COLO829 (cell line): ENCODE measurements at regions not wholly inside any gene's neighbourhood (a gene's known extent, or its start where the extent isn't known, plus 50 kb on each side); places are given as distances from the start of the nearest gene placed in this dataset.
"Not testable (repeated sequence)": the region's sequence is repeated elsewhere in the genome, so short reads cannot be mapped to it uniquely, and the experiment has no call there.

Experiments used
- DNase-seq: peaks from one replicate; pipeline ENCODE4 v3.0.0; 2012; ENCODE audit warnings: low spot score

GRCh38 chr10:125554016-125554703 lies 128.8 kb downstream of the TEX36 start:
- no peak for DNase-seq

- no peak for DNase-seq
These were observed 129.9 kb downstream of the TEX36 start for GRCh38 chr10:125553091-125553490.

GRCh38 chr10:125551247-125551646 lies 131.7 kb downstream of the TEX36 start:
- no peak for DNase-seq

- DNase-seq, result no peak
These were observed 132.6 kb downstream of the TEX36 start for GRCh38 chr10:125550362-125550761.

- DNase-seq, result no peak
These were observed 133.3 kb downstream of the TEX36 start for GRCh38 chr10:125549653-125550052.

GRCh38 chr10:125548878-125549277 lies 134.1 kb downstream of the TEX36 start:
- DNase-seq, result no peak

GRCh38 chr10:125548356-125548755 lies 134.6 kb downstream of the TEX36 start:
- no peak for DNase-seq

- peak; percentile 84 for DNase-seq
These were observed 135.8 kb downstream of the TEX36 start for GRCh38 chr10:125547010-125547650.

- DNase-seq, result no peak
These were observed 139.2 kb downstream of the TEX36 start for GRCh38 chr10:125543796-125544195.

- DNase-seq, result no peak
These were observed 143.8 kb downstream of the TEX36 start for GRCh38 chr10:125538947-125539731.

GRCh38 chr10:125536236-125536635 lies 146.7 kb downstream of the TEX36 start:
- DNase-seq, result no peak

GRCh38 chr10:125535559-125535958 lies 147.4 kb downstream of the TEX36 start:
- DNase-seq, result no peak

- DNase-seq, result no peak
These were observed 148.4 kb downstream of the TEX36 start for GRCh38 chr10:125534515-125534914.

- no peak for DNase-seq
These were observed 149.1 kb downstream of the TEX36 start for GRCh38 chr10:125533866-125534265.

GRCh38 chr10:125531465-125531864 lies 151.5 kb downstream of the TEX36 start:
- no peak for DNase-seq

GRCh38 chr10:125523347-125523746 lies 159.6 kb downstream of the TEX36 start:
- no peak for DNase-seq

- no peak for DNase-seq
These were observed 161.0 kb downstream of the TEX36 start for GRCh38 chr10:125521721-125522680.

- DNase-seq, result no peak
These were observed 162.0 kb downstream of the TEX36 start for GRCh38 chr10:125520968-125521367.

- DNase-seq, result not testable (repeated sequence)
These were observed 164.6 kb downstream of the TEX36 start for GRCh38 chr10:125518397-125518796.

- DNase-seq, result no peak
These were observed 167.4 kb downstream of the TEX36 start for GRCh38 chr10:125515571-125515970.

GRCh38 chr10:125514206-125515162 lies 168.5 kb downstream of the TEX36 start:
- peak; percentile 23 for DNase-seq
